Keratinocyte (primary cell): ENCODE measurements at regions not wholly inside any gene's neighbourhood (a gene's known extent, or its start where the extent isn't known, plus 50 kb on each side); places are given as distances from the start of the nearest gene placed in this dataset.

Experiments used
- CTCF ChIP-seq, 3 experiments: IDR thresholded peaks in 1 of 3; conservative IDR thresholded peaks in 1 of 3; optimal IDR thresholded peaks in 1 of 3; 2 replicates in 2 of 3; 3 replicates in 1 of 3; pipeline versions ENCODE3 to v1.5.1; 2011; ENCODE audit warnings: low read length in 3 of 3, mild to moderate bottlenecking in 3 of 3, moderate library complexity in 2 of 3, control low read depth in 1 of 3, inconsistent platforms in 1 of 3; ENCODE audit not compliant: insufficient read depth in 2 of 3; ENCODE audit errors: extremely low read depth in 1 of 3
- EZH2 ChIP-seq: IDR thresholded peaks from one replicate; pipeline ENCODE4 v1.6.1; 2012; ENCODE audit warnings: inconsistent platforms, mild to moderate bottlenecking, low read length, moderate library complexity

GRCh38 chr3:127374086-127375010 is 86.5 kb upstream of the PRR20G start:
- TF ChIP-seq CTCF (optimal IDR thresholded peaks at IDR 0.05 in 1 of 3, IDR thresholded peaks at IDR 0.05 in 1 of 3, conservative IDR thresholded peaks at IDR 0.05 in 1 of 3; ENCODE audit: extremely low read depth in 1 of 3, insufficient read depth in 2 of 3, low read length in 3 of 3): peak; percentile 51 to 66 (median 63)
- TF ChIP-seq EZH2: no peak
